ENCODE measurements at regions not wholly inside any gene's neighbourhood (a gene's known extent, or its start where the extent isn't known, plus 50 kb on each side); places are given as distances from the start of the nearest gene placed in this dataset.

DNA sequence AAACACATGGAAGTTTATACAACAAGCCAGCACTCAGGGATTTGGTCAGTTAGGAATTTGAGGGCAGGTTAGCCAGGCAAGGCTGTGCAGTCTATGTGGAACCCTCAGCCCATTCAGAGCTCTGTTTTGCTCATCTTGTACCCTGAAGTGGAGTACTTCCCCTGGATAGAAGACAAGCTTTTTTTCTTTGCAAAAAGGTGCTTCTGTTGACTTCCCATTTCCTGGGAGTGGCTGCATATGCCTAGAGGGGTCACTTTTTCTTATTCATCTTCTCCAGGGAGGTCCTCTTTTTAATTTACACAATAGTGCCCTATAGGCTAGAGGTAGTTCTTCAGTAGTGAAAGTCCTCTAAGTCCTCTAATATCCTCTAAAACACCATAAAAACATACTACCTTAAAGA is 225.0 kb upstream of the P2RY1 start:
- no peak overlapping the region for H3K4me3 ChIP-seq (ENCODE audit: low read length)
- TF ChIP-seq, protein P1, sequence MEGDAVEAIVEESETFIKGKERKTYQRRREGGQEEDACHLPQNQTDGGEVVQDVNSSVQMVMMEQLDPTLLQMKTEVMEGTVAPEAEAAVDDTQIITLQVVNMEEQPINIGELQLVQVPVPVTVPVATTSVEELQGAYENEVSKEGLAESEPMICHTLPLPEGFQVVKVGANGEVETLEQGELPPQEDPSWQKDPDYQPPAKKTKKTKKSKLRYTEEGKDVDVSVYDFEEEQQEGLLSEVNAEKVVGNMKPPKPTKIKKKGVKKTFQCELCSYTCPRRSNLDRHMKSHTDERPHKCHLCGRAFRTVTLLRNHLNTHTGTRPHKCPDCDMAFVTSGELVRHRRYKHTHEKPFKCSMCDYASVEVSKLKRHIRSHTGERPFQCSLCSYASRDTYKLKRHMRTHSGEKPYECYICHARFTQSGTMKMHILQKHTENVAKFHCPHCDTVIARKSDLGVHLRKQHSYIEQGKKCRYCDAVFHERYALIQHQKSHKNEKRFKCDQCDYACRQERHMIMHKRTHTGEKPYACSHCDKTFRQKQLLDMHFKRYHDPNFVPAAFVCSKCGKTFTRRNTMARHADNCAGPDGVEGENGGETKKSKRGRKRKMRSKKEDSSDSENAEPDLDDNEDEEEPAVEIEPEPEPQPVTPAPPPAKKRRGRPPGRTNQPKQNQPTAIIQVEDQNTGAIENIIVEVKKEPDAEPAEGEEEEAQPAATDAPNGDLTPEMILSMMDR (conservative IDR thresholded peaks at IDR 0.05; ENCODE audit: low read depth, low read length), result no peak
- no peak for DNase-seq (ENCODE audit: low read depth)

DNA sequence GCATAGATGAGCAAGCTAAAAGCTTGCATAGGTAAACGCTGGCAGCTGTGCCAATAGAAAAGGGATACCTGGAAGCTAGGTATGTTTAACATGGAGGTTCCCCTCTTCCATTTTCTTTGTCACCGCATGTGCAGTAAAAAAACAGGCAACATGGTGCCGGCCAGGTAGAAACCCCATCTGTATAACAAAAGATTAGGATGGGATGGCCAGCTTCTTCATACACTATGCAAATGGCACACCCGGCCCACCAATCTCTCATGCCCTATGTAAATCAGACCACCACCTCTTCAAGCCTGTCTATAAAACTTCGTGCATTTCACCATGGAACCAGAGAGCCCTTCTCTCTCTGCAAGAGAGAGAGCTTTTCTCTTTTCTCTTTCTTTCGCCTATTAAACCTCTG is 224.3 kb upstream of the P2RY1 start:
- H3K4me3 ChIP-seq (ENCODE audit: low read length), result no peak overlapping the region
- DNase-seq (ENCODE audit: low read depth), result no peak
- TF ChIP-seq, protein P1 (conservative IDR thresholded peaks at IDR 0.05; ENCODE audit: low read depth, low read length), result no peak

DNA sequence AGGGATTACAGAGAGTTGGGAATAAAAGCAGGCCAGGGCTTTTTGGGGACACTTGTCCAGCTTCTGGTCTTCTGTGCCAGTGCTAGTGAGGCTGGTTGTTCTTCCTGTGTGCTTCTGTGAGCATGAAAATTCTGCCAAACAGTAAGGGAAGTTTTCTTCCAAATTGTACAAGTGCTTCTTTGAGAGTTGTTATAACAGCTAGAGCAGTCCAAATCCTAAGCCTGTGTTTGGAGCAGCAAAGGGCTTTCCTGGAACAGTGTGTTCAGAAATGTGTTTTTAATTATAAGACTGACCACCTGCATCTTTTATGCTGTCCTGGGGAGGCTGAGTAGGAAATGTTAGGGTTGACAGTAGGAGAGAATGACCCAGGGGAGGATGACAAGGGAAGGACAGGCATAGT is 223.0 kb upstream of the P2RY1 start:
- TF ChIP-seq, protein P1 (conservative IDR thresholded peaks at IDR 0.05; ENCODE audit: low read depth, low read length), result no peak
- no peak overlapping the region for H3K4me3 ChIP-seq (ENCODE audit: low read length)
- DNase-seq (ENCODE audit: low read depth), result no peak

DNA sequence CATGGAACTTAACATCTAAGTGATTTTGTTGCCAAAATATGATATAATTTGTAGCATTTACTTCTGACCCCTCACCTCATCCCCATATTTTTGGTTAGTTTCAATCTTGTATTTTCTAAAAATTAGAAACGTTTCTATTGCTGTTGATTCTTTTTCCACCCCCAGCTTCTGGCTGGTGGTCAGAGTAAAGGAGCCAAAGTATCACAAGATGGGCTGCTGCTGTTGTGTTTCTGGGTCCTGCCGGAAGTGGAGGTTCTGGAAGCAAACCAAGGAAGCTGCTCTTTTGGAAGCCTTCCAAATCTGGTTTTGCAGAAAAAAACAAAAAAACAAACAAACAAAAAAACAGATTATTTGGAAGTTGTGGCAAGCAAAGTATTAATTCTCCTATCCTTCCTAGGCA is 221.1 kb upstream of the P2RY1 start:
- no peak for DNase-seq (ENCODE audit: low read depth)
- no peak overlapping the region for H3K4me3 ChIP-seq (ENCODE audit: low read length)
- TF ChIP-seq, protein P1 (conservative IDR thresholded peaks at IDR 0.05; ENCODE audit: low read depth, low read length), result no peak

DNA sequence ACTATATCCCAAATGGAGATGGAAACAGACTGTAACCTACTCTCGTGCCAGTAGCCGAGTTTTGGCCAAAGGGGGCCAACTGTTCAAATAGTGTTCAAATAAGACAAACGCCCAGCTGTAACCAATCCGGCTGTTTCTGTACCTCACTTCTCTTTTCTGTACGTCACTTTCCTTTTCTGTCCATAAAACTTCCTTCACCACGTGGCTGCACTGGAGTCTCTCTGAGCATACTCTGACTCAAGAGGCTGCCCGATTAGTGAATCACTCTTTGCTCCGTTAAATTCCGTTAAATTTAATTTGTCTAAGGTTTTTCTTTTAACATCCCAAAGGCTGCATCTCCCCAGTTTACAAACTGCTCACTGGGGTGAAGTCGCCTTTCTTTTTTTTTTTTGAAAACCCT is 219.2 kb upstream of the P2RY1 start:
- no peak overlapping the region for H3K4me3 ChIP-seq (ENCODE audit: low read length)

DNA sequence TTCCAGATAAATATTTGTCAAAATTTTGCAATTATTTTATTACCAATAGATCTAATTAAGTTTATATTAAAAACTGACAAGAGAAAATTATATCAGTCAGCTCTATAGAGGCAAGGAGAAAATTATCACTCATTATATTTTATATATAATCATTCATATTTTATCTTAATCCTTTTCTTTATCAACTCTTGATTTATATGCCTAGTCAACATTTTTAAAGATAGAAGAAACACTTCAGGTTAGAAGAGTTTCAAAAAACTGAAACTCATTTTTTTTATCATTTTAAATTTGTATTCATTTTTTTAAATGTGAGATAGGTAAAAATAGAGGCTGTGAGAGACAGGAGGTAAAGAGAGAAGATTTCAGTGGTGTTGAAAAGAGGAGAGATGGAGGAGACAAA is 217.3 kb upstream of the P2RY1 start:
- TF ChIP-seq, protein P1 (conservative IDR thresholded peaks at IDR 0.05; ENCODE audit: low read depth, low read length), result no peak
- no peak for DNase-seq (ENCODE audit: low read depth)
- H3K4me3 ChIP-seq (ENCODE audit: low read length), result no peak overlapping the region

More for the DNA sequence above, 219.2 kb upstream of the P2RY1 start:
- no peak for DNase-seq (ENCODE audit: low read depth)
- TF ChIP-seq, protein P1 (conservative IDR thresholded peaks at IDR 0.05; ENCODE audit: low read depth, low read length), result no peak

DNA sequence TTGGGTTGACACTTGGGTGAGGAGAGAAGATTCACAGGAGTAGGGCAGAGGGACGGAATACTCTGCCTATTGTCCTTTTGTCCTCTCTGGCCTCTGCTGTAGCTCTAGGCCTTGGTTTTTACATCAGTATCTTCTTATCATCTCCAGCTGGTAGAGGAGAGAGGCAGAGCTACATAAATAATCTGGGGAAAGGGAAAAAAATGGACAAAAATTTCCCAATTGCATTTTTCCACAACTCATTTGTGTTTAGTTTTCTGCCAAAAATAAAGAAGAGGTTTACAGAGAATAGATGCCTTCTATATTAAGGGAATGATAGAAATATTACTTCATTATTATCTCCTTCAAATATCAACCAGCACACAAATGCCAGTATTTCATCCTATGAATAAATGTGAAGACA is 216.4 kb upstream of the P2RY1 start:
- H3K4me3 ChIP-seq (ENCODE audit: low read length), result no peak overlapping the region
- no peak for DNase-seq (ENCODE audit: low read depth)
- TF ChIP-seq, protein P1 (conservative IDR thresholded peaks at IDR 0.05; ENCODE audit: low read depth, low read length), result no peak
